ENCODE measurements at regions not wholly inside any gene's neighbourhood (a gene's known extent, or its start where the extent isn't known, plus 50 kb on each side); places are given as distances from the start of the nearest gene placed in this dataset.

- TF ChIP-seq REST (IDR thresholded peaks at IDR 0.05; ENCODE audit: insufficient read depth in 1 of 2, low read depth in 2 of 2, low read length in 2 of 2): no peak
- no peak for TF ChIP-seq POLR2AphosphoS5 (IDR thresholded peaks at IDR 0.05; ENCODE audit: low read depth, low read length)
- no peak for TF ChIP-seq SIN3A (IDR thresholded peaks at IDR 0.05; ENCODE audit: borderline replicate concordance, insufficient read depth, low read length)
- no peak for TF ChIP-seq FOXP2 (optimal IDR thresholded peaks at IDR 0.05; ENCODE audit: borderline replicate concordance, extremely low read depth, extremely low read length, insufficient read depth)
- no peak for TF ChIP-seq TAF1 (IDR thresholded peaks at IDR 0.05; ENCODE audit: borderline replicate concordance, insufficient read depth, low read length)
Observed at GRCh38 chr2:120791243-120791961, 55.7 kb downstream of the GLI2 start.

- TF ChIP-seq FOXP2 (optimal IDR thresholded peaks at IDR 0.05; ENCODE audit: borderline replicate concordance, extremely low read depth, extremely low read length, insufficient read depth): no peak
- no peak for TF ChIP-seq POLR2AphosphoS5 (IDR thresholded peaks at IDR 0.05; ENCODE audit: low read depth, low read length)
- TF ChIP-seq TAF1 (IDR thresholded peaks at IDR 0.05; ENCODE audit: borderline replicate concordance, insufficient read depth, low read length): no peak
- no peak for TF ChIP-seq SIN3A (IDR thresholded peaks at IDR 0.05; ENCODE audit: borderline replicate concordance, insufficient read depth, low read length)
- TF ChIP-seq REST (IDR thresholded peaks at IDR 0.05; ENCODE audit: insufficient read depth in 1 of 2, low read depth in 2 of 2, low read length in 2 of 2): no peak
Observed at GRCh38 chr2:120791962-120792297, 56.3 kb downstream of the GLI2 start.

GRCh38 chr2:120793682-120794403 is 58.2 kb downstream of the GLI2 start:
- no peak for TF ChIP-seq REST (IDR thresholded peaks at IDR 0.05; ENCODE audit: insufficient read depth in 1 of 2, low read depth in 2 of 2, low read length in 2 of 2)
- TF ChIP-seq FOXP2 (optimal IDR thresholded peaks at IDR 0.05; ENCODE audit: borderline replicate concordance, extremely low read depth, extremely low read length, insufficient read depth): no peak
- no peak for TF ChIP-seq POLR2AphosphoS5 (IDR thresholded peaks at IDR 0.05; ENCODE audit: low read depth, low read length)
- no peak for TF ChIP-seq SIN3A (IDR thresholded peaks at IDR 0.05; ENCODE audit: borderline replicate concordance, insufficient read depth, low read length)
- no peak for TF ChIP-seq TAF1 (IDR thresholded peaks at IDR 0.05; ENCODE audit: borderline replicate concordance, insufficient read depth, low read length)

GRCh38 chr2:120794716-120795115 is 59.0 kb downstream of the GLI2 start:
- TF ChIP-seq FOXP2 (optimal IDR thresholded peaks at IDR 0.05; ENCODE audit: borderline replicate concordance, extremely low read depth, extremely low read length, insufficient read depth) (no peak), SIN3A (IDR thresholded peaks at IDR 0.05; ENCODE audit: borderline replicate concordance, insufficient read depth, low read length) (no peak), REST (IDR thresholded peaks at IDR 0.05; ENCODE audit: insufficient read depth in 1 of 2, low read depth in 2 of 2, low read length in 2 of 2) (no peak), POLR2AphosphoS5 (IDR thresholded peaks at IDR 0.05; ENCODE audit: low read depth, low read length) (no peak)
